Fibroblast of mammary gland (primary cell): ENCODE measurements at regions not wholly inside any gene's neighbourhood (a gene's known extent, or its start where the extent isn't known, plus 50 kb on each side); places are given as distances from the start of the nearest gene placed in this dataset.

ENCODE experiments used
- DNase-seq: peaks from one replicate; pipeline ENCODE4 v3.0.0-alpha.2; 2010; ENCODE audit warnings: low read depth
- H3K4me3 ChIP-seq: 2 replicates; pipeline ENCODE4 v1.5.1; 2011; ENCODE audit warnings: low read depth, mild to moderate bottlenecking, low read length, moderate library complexity; ENCODE audit not compliant: control insufficient read depth
- TF ChIP-seq, protein P1 (sequence below): conservative IDR thresholded peaks from 2 replicates; pipeline ENCODE4 v1.5.1; 2011; ENCODE audit warnings: low read depth, low read length, inconsistent platforms; ENCODE audit not compliant: control insufficient read depth, insufficient read depth

DNA sequence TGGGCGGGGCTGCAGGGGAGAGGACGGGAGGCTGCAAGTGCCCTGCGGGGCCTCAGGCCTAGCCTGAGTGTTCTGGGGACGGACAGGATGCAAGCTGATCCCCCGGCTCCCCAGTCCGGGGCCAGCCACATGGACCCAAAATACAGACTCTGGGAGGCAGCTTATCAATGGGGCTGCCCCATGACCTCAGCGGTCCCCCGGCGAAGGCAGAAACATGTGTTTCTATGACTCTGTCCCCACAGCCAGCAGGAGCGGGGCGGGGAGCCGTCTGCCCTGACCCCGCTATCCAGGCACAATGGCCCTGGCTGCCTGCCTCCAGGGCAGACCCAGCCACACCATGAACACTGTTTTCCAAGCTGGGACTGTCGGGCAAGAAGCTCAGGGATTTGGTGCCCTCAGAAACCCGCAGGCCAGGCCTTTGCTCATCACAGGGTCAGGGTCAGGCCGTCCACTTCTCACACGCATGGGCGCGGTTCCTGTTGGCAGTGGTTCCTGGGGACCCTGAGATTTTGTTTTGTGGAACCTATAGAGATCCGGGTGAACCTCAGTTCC is 75.0 kb downstream of the RFLNA start:
- DNase-seq: no peak
- H3K4me3 ChIP-seq: no peak overlapping the region
- TF ChIP-seq, protein P1, sequence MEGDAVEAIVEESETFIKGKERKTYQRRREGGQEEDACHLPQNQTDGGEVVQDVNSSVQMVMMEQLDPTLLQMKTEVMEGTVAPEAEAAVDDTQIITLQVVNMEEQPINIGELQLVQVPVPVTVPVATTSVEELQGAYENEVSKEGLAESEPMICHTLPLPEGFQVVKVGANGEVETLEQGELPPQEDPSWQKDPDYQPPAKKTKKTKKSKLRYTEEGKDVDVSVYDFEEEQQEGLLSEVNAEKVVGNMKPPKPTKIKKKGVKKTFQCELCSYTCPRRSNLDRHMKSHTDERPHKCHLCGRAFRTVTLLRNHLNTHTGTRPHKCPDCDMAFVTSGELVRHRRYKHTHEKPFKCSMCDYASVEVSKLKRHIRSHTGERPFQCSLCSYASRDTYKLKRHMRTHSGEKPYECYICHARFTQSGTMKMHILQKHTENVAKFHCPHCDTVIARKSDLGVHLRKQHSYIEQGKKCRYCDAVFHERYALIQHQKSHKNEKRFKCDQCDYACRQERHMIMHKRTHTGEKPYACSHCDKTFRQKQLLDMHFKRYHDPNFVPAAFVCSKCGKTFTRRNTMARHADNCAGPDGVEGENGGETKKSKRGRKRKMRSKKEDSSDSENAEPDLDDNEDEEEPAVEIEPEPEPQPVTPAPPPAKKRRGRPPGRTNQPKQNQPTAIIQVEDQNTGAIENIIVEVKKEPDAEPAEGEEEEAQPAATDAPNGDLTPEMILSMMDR: no peak

DNA sequence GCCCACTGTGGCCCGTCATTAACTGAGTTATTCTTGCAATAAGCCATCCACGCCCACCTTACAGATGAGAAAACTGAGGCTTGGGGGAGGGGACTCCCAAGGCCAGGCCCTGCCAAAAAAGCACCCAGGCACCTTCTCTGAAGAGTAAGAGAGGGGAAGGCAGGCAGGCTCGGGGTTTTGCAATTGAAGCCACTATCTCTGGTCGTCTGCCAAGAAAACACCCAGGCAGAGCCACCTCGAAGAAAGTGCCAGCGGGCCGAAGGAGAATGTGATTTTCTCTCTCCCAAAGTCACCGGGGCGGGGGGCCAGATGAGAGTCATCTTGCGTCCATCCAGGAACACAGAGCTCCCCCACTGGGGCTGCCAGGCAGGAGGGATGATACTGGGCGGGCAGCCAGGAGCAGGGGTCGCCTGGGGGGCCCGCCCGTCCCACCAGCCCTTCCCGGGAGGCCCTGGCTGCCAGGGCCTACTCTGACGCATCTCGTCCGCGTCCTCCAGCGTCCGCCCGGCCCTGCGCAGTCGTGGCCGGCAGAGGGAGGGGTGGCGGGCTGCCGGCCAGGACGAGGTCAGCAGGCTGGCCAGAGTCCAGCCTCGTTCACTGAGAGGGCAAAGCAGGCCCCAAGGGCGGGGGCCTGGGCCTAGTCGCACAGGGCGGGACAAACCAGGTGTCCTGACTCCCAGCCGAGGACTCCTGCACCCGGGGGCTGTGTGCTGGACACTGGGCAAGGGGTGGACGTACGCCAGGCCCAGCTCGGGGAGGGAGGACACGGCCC is 74.3 kb downstream of the RFLNA start:
- H3K4me3 ChIP-seq: no peak overlapping the region
- peak; percentile 94 for DNase-seq
- TF ChIP-seq, protein P1: no peak

DNA sequence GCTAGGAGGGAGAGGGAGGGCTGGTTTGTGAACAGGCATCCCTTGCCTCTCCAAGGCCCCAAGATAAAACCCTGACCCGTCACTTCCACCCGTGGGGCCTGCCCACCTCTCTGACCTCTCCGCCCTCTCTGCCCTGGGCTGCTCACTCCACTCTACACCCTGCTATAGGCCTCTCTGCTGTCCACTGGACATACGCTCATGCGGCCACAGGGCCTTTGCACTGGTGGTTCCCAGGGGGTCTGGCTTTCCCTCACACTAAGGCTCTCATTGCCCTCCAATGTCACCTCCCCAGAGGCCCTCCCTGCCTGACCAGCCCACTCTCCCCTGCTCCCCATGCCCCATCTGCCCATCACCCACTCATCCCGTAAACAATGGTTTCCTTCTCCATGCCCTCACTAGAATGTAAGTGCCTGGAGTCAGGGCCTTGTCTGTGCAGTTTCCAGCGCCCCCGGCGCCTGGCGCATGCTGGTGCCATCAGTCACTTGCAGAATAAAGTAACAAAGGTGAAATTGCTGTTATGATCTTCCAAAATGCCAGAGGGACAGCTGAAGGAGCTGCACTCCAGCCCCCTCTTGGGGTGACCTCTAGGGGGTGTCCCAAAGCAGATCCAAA is 73.6 kb downstream of the RFLNA start:
- no peak for DNase-seq
- H3K4me3 ChIP-seq: no peak overlapping the region
- TF ChIP-seq, protein P1: no peak

DNA sequence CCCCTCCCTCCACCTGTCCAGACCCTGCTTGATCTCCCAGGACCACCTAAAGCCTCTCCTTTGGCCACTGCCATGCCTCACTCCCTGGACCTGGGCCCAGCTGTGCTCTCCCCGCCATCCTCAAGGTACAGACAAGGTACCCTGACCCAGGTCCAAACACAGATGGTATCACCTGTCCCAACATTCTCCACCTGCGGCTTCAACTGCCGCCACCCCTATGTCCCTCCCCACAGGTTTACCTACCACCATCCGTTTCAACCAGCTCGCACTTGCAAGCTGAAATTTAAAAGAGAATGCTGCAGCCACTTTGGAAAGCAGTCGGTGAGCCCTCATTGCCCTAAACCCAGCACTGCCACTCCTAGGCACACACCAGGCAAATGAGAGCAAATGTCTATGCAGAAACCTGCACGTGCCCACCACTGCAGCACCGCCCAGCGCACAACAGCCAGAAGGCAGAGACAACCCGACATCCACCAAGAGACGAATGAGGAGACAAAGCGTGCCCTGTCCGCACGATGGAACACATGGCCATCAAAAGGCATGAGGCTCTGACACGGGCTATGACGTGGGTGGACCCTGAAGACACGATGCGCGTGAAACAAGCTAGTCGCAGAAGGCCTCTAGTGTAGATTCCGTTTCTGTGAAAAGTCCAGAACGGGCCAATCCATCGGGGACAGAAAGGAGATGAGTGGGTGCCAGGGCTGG is 71.0 kb downstream of the RFLNA start:
- H3K4me3 ChIP-seq: no peak overlapping the region
- TF ChIP-seq, protein P1: no peak
- DNase-seq: no peak
